H7 (cell line): ENCODE measurements at regions not wholly inside any gene's neighbourhood (a gene's known extent, or its start where the extent isn't known, plus 50 kb on each side); places are given as distances from the start of the nearest gene placed in this dataset.
"Not testable (repeated sequence)": the region's sequence is repeated elsewhere in the genome, so short reads cannot be mapped to it uniquely, and the experiment has no call there.

Experiments
- DNase-seq: peaks from one replicate; pipeline ENCODE4 v3.0.0; 2012
- H3K27me3 ChIP-seq: 2 replicates; pipeline ENCODE4 v1.6.0; 2011; ENCODE audit warnings: mild to moderate bottlenecking, low read length; ENCODE audit not compliant: control insufficient read depth, insufficient read depth
- H3K36me3 ChIP-seq: replicated peaks from 2 replicates; pipeline ENCODE4 v1.5.1; 2011; ENCODE audit warnings: low read length; ENCODE audit not compliant: control insufficient read depth, insufficient read depth
- H3K4me3 ChIP-seq: 2 replicates; pipeline ENCODE4 v1.5.1; 2011; ENCODE audit warnings: low read depth, mild to moderate bottlenecking, control low read depth, low read length, moderate library complexity; ENCODE audit not compliant: insufficient read depth

DNA sequence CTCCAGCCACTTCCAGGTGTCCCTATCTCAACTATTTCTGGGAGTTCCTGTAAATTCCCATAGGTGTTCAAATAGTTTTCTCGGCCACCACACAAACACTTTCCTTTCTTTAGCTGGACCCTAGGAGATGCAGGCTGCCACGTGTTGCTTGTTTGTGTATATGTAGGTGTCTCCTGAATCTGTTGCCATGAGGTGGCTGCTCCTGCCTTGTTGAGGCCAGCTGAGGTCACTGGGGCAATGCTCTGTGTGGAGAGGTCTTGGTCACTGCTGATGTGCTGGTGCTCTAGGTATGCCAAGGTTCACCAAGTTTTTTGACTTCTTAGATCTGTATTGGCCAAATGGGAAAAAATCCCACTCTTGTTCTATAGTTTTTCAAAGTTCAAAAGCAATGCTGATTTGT lies 132.5 kb upstream of the CHD1 start:
- Histone ChIP-seq H3K36me3 (no peaks in the 10 kb centered on the region), H3K4me3 (no peak overlapping the region), H3K27me3 (no peaks in the 10 kb centered on the region)
- no peak for DNase-seq

DNA sequence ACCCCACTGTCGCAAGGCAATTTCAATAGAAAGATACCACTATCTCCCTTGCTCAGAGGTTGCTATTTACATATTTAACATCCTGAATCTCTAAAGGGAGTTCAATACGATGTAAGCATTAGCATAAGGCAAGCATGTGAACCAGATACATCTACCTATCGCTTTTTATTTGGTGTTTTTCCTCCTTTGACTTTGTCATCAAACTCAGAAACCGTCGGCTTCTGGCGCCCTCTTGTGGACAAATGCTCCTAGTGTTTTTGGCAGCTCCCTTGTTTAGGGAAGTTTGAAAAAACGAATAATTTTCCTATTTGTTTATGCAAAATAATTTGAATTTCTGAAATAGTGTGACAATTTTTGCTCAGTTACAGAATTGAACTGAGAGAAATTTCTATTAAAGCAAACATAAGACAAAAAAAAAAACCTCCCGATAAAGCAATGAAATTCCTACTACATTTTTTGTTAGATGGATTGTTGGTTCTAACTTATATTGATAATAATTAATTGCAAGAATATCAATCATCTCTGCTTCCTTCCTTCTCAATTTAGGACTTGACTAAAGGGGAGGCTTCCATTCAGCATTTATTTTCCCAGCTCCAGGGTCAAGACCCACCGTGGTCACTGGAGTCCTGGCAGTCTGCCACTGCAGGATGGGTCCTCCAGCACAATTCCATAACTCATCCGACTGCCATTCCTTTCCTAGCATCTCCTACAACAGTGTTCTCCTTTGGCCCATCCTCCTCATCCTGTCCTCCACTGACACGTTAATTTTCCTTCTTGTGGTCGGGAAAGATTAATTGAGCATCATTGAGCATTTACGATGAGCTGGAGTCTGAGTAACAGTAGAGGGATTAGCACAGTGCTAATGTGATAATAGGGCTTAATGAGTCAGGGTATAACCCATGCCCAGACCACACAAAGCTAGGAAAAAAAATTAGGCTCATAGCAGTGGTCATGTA lies 131.8 kb upstream of the CHD1 start:
- peak; percentile 33 for DNase-seq
- no peak overlapping the region for H3K4me3 ChIP-seq
- no peaks in the 10 kb centered on the region for H3K36me3 ChIP-seq
- H3K27me3 ChIP-seq = no peaks in the 10 kb centered on the region

GRCh38 chr5:99059685-99060084 lies 130.9 kb upstream of the CHD1 start:
- H3K27me3 ChIP-seq = no peaks in the 10 kb centered on the region
- no peak for DNase-seq
- H3K4me3 ChIP-seq = no peak overlapping the region
- no peaks in the 10 kb centered on the region for H3K36me3 ChIP-seq

DNA sequence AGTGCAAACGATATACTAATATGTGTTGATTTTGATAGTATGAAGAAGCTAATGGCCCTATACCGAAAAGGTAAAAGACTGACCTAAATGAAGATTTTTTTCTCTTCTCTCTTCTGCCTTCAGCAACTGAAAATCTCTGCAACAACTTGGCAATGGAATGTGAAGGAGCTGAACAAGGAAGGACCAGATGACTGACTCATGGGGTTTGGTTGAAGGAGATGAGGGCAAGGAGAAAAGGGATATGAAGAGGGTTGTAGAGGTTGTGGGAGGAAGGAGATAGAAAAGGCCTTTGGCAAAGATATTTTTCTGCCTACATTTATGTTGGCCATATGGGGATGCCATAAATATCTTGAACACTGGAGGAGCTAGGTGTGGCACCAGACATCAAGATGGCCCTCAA lies 129.7 kb upstream of the CHD1 start:
- DNase-seq = no peak
- no peaks in the 10 kb centered on the region for H3K27me3 ChIP-seq
- no peaks in the 10 kb centered on the region for H3K36me3 ChIP-seq
- no peak overlapping the region for H3K4me3 ChIP-seq

DNA sequence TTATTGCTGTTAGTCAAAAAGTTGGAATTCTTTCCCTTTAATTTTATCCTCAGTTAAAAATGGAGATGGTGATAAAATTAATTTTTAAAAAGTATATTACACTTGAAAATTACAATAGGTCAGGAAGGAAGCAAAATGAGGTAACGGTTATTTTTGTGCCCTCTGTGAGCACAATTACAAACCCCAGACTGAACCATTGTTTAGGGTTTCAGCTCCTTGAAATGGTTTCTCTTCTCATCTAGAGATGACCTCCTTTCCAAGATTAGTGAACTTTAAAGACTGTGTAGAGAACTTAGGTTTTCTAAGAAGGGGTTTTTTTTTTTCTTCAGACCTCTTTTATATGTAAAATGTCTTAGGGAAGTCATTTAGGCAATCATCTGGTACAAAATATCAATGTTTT lies 126.2 kb upstream of the CHD1 start:
- Histone ChIP-seq H3K4me3 (no peak overlapping the region), H3K36me3 (no peaks in the 10 kb centered on the region), H3K27me3 (no peaks in the 10 kb centered on the region)
- DNase-seq = no peak

- Histone ChIP-seq H3K27me3 (no peaks in the 10 kb centered on the region), H3K4me3 (no peak overlapping the region), H3K36me3 (no peaks in the 10 kb centered on the region)
- DNase-seq = no peak
Observed at GRCh38 chr5:99045871-99046270, 117.1 kb upstream of the CHD1 start.

DNA sequence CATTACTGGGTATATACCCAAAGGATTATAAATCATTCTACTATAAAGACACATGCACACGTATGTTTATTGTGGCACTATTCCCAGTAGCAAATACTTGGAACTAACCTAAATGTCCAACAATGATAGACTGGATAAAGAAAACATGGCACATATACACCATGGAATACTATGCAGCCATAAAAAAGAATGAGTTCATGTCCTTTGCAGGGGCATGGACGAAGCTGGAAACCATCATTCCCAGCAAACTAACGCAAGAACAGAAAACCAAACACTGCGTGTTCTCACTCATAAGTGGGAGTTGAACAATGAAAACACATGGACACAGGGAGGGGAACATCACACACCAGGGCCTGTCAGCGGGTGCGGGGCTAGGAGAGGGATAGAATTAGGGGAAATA lies 114.5 kb upstream of the CHD1 start:
- DNase-seq, H3K36me3 ChIP-seq, H3K4me3 ChIP-seq, H3K27me3 ChIP-seq: not testable (repeated sequence)

DNA sequence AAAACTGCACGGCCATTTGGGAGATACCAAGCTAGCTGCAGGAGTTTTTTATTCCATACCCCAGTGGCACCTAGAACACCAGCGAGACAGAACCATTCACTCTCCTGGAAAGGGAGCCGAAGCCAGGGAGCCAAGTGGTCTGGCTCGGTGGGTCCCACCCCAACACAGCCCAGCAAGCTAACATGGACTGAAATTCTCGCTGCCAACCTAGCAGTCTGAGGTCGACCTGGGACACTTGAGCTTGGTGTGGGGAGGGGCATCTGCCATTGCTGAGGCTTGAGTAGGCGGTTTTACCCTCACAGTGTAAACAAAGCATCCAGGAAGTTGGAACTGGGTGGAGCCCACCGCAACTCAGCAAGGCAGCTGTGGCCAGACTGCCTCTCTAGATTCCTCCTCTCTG lies 108.9 kb upstream of the CHD1 start:
- Histone ChIP-seq H3K4me3 (no peak overlapping the region), H3K27me3 (no peaks in the 10 kb centered on the region), H3K36me3 (no peaks in the 10 kb centered on the region)
- no peak for DNase-seq

- no peak overlapping the region for H3K4me3 ChIP-seq
- H3K27me3 ChIP-seq = no peaks in the 10 kb centered on the region
- H3K36me3 ChIP-seq = no peaks in the 10 kb centered on the region
- DNase-seq = no peak
Observed at GRCh38 chr5:99035942-99036341, 107.1 kb upstream of the CHD1 start.

GRCh38 chr5:99034336-99034735 lies 105.5 kb upstream of the CHD1 start:
- no peak for DNase-seq
- H3K36me3 ChIP-seq = no peaks in the 10 kb centered on the region

GRCh38 chr5:99033014-99033900 lies 104.5 kb upstream of the CHD1 start:
- no peak overlapping the region for H3K4me3 ChIP-seq
- DNase-seq = no peak
- no peaks in the 10 kb centered on the region for H3K27me3 ChIP-seq
- H3K36me3 ChIP-seq = no peaks in the 10 kb centered on the region

More at GRCh38 chr5:99034336-99034735, 105.5 kb upstream of the CHD1 start:
- Histone ChIP-seq H3K4me3 (no peak overlapping the region), H3K27me3 (no peaks in the 10 kb centered on the region)

GRCh38 chr5:99032234-99033013 lies 103.6 kb upstream of the CHD1 start:
- Histone ChIP-seq H3K4me3 (no peak overlapping the region), H3K27me3 (no peaks in the 10 kb centered on the region), H3K36me3 (no peaks in the 10 kb centered on the region)
- DNase-seq = peak; percentile 41

- H3K4me3 ChIP-seq = no peak overlapping the region
- no peaks in the 10 kb centered on the region for H3K27me3 ChIP-seq
- DNase-seq = no peak
- H3K36me3 ChIP-seq = no peaks in the 10 kb centered on the region
Observed at GRCh38 chr5:99030906-99031440, 102.2 kb upstream of the CHD1 start.

DNA sequence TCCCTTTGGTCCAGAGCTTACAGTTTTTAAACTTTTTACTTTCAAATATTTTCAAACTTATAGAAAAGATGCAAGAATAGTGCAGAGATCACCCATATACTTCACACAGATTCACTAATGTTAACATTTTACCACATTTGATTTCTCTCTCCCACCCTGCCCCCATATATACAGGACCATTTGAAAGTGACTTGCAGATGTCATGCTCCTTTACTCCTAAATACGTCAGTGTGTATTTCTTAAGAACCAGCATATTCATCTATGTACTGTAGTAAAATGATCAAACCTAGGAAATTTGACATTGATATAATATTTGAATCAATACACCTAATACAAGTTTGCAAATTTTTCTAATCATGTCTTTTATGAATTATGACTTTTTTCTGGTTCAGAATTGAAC lies 100.4 kb upstream of the CHD1 start:
- DNase-seq = no peak
- no peaks in the 10 kb centered on the region for H3K27me3 ChIP-seq
- no peak overlapping the region for H3K4me3 ChIP-seq
- H3K36me3 ChIP-seq = no peaks in the 10 kb centered on the region
